B cell (primary cell): ENCODE measurements at regions not wholly inside any gene's neighbourhood (a gene's known extent, or its start where the extent isn't known, plus 50 kb on each side); places are given as distances from the start of the nearest gene placed in this dataset.

ENCODE experiments used
- EZH2 ChIP-seq: IDR thresholded peaks from 2 replicates; pipeline ENCODE4 v1.6.1; 2012; ENCODE audit warnings: borderline replicate concordance, low read depth, mild to moderate bottlenecking, moderate library complexity, low read length; ENCODE audit not compliant: insufficient read depth, poor library complexity, severe bottlenecking
- TF ChIP-seq, protein P1 (sequence below): fragments of 200-600 bp; IDR thresholded peaks from one replicate; pipeline ENCODE4 v1.8.0; 2022; ENCODE audit warnings: antibody characterized with exemption, mild to moderate bottlenecking

GRCh38 chr2:185338104-185338503, 400.5 kb upstream of the FSIP2 start:
- TF ChIP-seq, protein P1, sequence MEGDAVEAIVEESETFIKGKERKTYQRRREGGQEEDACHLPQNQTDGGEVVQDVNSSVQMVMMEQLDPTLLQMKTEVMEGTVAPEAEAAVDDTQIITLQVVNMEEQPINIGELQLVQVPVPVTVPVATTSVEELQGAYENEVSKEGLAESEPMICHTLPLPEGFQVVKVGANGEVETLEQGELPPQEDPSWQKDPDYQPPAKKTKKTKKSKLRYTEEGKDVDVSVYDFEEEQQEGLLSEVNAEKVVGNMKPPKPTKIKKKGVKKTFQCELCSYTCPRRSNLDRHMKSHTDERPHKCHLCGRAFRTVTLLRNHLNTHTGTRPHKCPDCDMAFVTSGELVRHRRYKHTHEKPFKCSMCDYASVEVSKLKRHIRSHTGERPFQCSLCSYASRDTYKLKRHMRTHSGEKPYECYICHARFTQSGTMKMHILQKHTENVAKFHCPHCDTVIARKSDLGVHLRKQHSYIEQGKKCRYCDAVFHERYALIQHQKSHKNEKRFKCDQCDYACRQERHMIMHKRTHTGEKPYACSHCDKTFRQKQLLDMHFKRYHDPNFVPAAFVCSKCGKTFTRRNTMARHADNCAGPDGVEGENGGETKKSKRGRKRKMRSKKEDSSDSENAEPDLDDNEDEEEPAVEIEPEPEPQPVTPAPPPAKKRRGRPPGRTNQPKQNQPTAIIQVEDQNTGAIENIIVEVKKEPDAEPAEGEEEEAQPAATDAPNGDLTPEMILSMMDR: no peak
- no peak for TF ChIP-seq EZH2
